ENCODE measurements at regions not wholly inside any gene's neighbourhood (a gene's known extent, or its start where the extent isn't known, plus 50 kb on each side); places are given as distances from the start of the nearest gene placed in this dataset.

- DNase-seq (ENCODE audit: low read depth, low spot score) (no peak), FAIRE-seq (no peak)
- H3K4me1 ChIP-seq (ENCODE audit: control insufficient read depth, extremely low read depth, insufficient read depth, low read length) = no peaks in the 10 kb centered on the region
- peaks cover 6% of the 10 kb centered on the region for H3K27me3 ChIP-seq (ENCODE audit: control insufficient read depth, extremely low read depth, insufficient read depth, low read length)
- dilution Hi-C loops (cut with MboI; ENCODE audit: extremely low pct_ligation_motif_present, low sequenced_read_pairs) = no loop called here
- H3K4me3 ChIP-seq (ENCODE audit: control insufficient read depth in 2 of 3, extremely low read depth in 1 of 3, insufficient read depth in 2 of 3, low read depth in 1 of 3, low read length in 3 of 3) = no peak overlapping the region
- no peak overlapping the region for H3K9ac ChIP-seq (ENCODE audit: control insufficient read depth, extremely low read depth, insufficient read depth, low read length)
- no peak overlapping the region for H3K4me2 ChIP-seq (ENCODE audit: control insufficient read depth, extremely low read depth, insufficient read depth, low read depth, low read length)
- H3K27ac ChIP-seq (ENCODE audit: control insufficient read depth, insufficient read depth, low read length) = no peak overlapping the region
- H3K9me1 ChIP-seq (ENCODE audit: control insufficient read depth, extremely low read depth, insufficient read depth, low read length) = no peaks in the 10 kb centered on the region
- no peaks in the 10 kb centered on the region for H3K36me3 ChIP-seq (ENCODE audit: control insufficient read depth in 2 of 2, extremely low read depth in 1 of 2, insufficient read depth in 2 of 2, low read length in 2 of 2)
- H3K79me2 ChIP-seq (ENCODE audit: control insufficient read depth, insufficient read depth, low read length) = no peaks in the 10 kb centered on the region
- no peaks in the 10 kb centered on the region for H4K20me1 ChIP-seq (ENCODE audit: control insufficient read depth, extremely low read depth, insufficient read depth, low read length)
- H2AFZ ChIP-seq (ENCODE audit: control insufficient read depth, low read length) = no peak overlapping the region
- TF ChIP-seq EZH2 (IDR thresholded peaks at IDR 0.05; ENCODE audit: low read length) (no peak), CTCF (optimal IDR thresholded peaks at IDR 0.05 in 1 of 3, IDR thresholded peaks at IDR 0.05 in 1 of 3, conservative IDR thresholded peaks at IDR 0.05 in 1 of 3; ENCODE audit: extremely low read depth in 1 of 3, insufficient read depth in 2 of 3, low read length in 3 of 3) (no peak)
- no peaks in the 10 kb centered on the region for H3K9me3 ChIP-seq (ENCODE audit: control insufficient read depth, low read depth, low read length)
These were observed 151.3 kb downstream of the RTL9 start for GRCh38 chrX:110509755-110510532.

GRCh38 chrX:110511238-110511637 is 152.6 kb downstream of the RTL9 start:
- dilution Hi-C loops (cut with MboI; ENCODE audit: extremely low pct_ligation_motif_present, low sequenced_read_pairs) = no loop called here
- H3K27me3 ChIP-seq (ENCODE audit: control insufficient read depth, extremely low read depth, insufficient read depth, low read length) = peaks cover 6% of the 10 kb centered on the region

More at GRCh38 chrX:110511238-110511637, 152.6 kb downstream of the RTL9 start:
- no peak overlapping the region for H3K4me3 ChIP-seq (ENCODE audit: control insufficient read depth in 2 of 3, extremely low read depth in 1 of 3, insufficient read depth in 2 of 3, low read depth in 1 of 3, low read length in 3 of 3)
- H3K4me1 ChIP-seq (ENCODE audit: control insufficient read depth, extremely low read depth, insufficient read depth, low read length) = no peaks in the 10 kb centered on the region
- H3K9ac ChIP-seq (ENCODE audit: control insufficient read depth, extremely low read depth, insufficient read depth, low read length) = no peak overlapping the region
- H3K79me2 ChIP-seq (ENCODE audit: control insufficient read depth, insufficient read depth, low read length) = no peaks in the 10 kb centered on the region
- FAIRE-seq (no peak), DNase-seq (ENCODE audit: low read depth, low spot score) (no peak)
- H3K9me1 ChIP-seq (ENCODE audit: control insufficient read depth, extremely low read depth, insufficient read depth, low read length) = no peaks in the 10 kb centered on the region
- H3K9me3 ChIP-seq (ENCODE audit: control insufficient read depth, low read depth, low read length) = no peaks in the 10 kb centered on the region
- H3K36me3 ChIP-seq (ENCODE audit: control insufficient read depth in 2 of 2, extremely low read depth in 1 of 2, insufficient read depth in 2 of 2, low read length in 2 of 2) = no peaks in the 10 kb centered on the region
- no peak overlapping the region for H2AFZ ChIP-seq (ENCODE audit: control insufficient read depth, low read length)
- no peak for TF ChIP-seq CTCF (optimal IDR thresholded peaks at IDR 0.05 in 1 of 3, IDR thresholded peaks at IDR 0.05 in 1 of 3, conservative IDR thresholded peaks at IDR 0.05 in 1 of 3; ENCODE audit: extremely low read depth in 1 of 3, insufficient read depth in 2 of 3, low read length in 3 of 3)
- no peak for TF ChIP-seq EZH2 (IDR thresholded peaks at IDR 0.05; ENCODE audit: low read length)
- no peak overlapping the region for H3K27ac ChIP-seq (ENCODE audit: control insufficient read depth, insufficient read depth, low read length)
- no peak overlapping the region for H3K4me2 ChIP-seq (ENCODE audit: control insufficient read depth, extremely low read depth, insufficient read depth, low read depth, low read length)
- H4K20me1 ChIP-seq (ENCODE audit: control insufficient read depth, extremely low read depth, insufficient read depth, low read length) = no peaks in the 10 kb centered on the region

Measured in keratinocyte (primary cell).